ENCODE measurements at regions not wholly inside any gene's neighbourhood (a gene's known extent, or its start where the extent isn't known, plus 50 kb on each side); places are given as distances from the start of the nearest gene placed in this dataset.
"Not testable (repeated sequence)": the region's sequence is repeated elsewhere in the genome, so short reads cannot be mapped to it uniquely, and the experiment has no call there.

GRCh38 chr2:239723486-239724193 is 301.5 kb downstream of the NDUFA10 start:
- no peak for DNase-seq

- DNase-seq: no peak
These were observed 302.2 kb downstream of the NDUFA10 start for GRCh38 chr2:239722760-239723470.

- no peak for DNase-seq
These were observed 303.0 kb downstream of the NDUFA10 start for GRCh38 chr2:239721991-239722759.

DNA sequence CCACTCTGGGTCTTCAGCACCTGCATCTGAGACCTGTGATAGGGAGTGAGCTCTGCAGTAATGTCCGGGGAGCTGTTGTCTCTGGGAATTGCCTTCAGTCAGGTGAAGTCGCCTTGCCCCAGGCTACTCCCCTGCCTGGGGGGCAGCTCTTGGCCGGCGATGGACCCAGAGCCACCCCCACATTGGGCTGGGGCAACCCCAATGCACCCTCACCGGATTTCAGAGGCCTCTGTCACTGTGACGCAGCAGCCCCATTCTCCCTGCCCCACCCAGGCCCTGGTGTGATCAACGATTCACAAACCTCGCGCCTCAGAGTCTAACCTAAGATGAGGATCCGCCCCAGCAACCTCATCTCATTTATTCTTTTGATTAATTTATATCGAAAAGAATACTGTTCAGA is 303.6 kb downstream of the NDUFA10 start:
- DNase-seq: no peak

GRCh38 chr2:239720361-239721360 is 304.5 kb downstream of the NDUFA10 start:
- DNase-seq: no peak

DNA sequence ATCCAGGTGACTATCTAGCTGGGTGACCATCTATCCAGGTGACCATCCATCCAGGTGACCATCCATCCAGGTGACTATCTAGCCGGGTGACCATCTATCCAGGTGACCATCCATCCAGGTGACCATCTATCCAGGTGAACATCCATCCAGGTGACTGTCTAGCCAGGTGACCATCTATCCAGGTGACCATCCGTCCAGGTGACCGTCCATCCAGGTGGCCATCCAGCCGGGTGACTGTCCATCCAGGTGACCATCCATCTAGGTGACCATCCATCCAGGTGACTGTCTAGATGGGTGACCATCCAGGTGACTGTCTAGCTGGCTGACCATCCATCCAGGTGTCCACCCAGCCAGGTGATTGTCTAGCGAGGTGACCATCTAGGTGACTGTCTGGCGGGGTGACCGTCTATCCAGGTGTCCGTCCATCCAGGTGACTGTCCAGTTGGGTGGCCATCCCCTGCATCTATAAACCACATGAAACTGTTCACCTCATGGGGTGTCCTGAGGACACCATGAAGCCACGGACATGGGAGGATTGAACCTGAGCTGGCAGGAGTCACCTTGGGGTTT is 305.3 kb downstream of the NDUFA10 start:
- no peak for DNase-seq

- not testable (repeated sequence) for DNase-seq
These were observed 306.2 kb downstream of the NDUFA10 start for GRCh38 chr2:239718991-239719390.

- DNase-seq: no peak
These were observed 307.4 kb downstream of the NDUFA10 start for GRCh38 chr2:239717706-239718105.

GRCh38 chr2:239717319-239717675 is 307.8 kb downstream of the NDUFA10 start:
- DNase-seq: no peak

DNA sequence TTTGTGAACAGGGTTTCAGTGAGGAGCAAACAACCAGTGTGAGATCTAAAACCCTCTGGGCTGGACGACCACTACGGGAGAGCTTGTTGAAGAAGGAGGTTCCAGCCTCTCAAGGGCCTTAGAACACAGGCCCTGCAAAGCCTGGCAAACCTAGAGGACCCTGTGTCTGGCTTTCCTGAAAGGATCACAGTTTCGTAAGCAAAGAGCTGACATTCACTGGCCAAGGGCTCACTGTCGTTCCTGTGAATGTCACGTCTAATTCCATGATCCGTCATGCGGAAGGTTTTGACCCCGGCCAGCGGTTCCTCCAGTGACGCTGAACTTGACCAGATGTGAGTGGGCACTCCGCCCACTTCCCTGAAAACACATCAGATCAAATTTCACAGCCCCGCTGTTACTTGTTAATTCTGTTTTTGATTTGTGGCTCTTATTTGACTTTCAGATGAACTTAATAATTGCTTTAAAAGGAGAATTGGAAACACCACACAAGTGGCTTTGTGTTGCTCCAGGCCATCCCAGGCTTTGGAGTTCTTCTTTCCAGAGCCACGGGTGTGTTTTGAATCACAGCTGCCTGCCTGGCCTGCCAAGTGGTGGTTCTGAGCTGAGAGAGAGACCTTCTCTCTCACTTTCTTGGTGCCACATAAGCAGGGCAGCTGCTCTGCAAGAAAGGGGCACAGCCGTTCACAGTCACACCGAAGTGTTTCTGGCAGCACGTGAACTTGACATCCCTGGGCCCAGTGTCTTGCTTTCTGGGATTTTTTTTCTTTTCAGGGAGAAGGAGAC is 308.4 kb downstream of the NDUFA10 start:
- DNase-seq: no peak

GRCh38 chr2:239716009-239716408 is 309.1 kb downstream of the NDUFA10 start:
- no peak for DNase-seq

GRCh38 chr2:239715606-239716005 is 309.5 kb downstream of the NDUFA10 start:
- DNase-seq: no peak

GRCh38 chr2:239715202-239715601 is 309.9 kb downstream of the NDUFA10 start:
- no peak for DNase-seq

GRCh38 chr2:239714116-239714515 is 311.0 kb downstream of the NDUFA10 start:
- DNase-seq: no peak

DNA sequence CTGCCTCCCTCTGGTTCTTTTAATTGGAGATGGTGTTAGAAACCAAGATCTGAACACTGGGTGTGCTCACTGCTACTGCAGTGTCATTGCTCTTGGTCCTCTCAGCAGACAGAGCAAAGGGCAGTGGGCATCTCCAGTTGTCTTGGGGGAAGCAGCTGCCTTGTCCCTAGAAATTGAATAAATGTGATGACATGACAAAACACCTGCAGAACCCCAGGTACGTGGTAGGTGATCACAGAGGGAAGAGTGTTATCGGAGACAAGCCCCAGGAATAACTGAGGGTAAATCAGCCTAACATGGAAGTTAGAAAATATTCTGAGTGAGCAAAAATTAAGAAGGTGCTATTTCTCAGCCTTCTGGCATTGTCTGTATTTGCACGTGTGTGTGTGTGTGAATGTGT is 311.9 kb upstream of the HDAC4 start:
- DNase-seq: no peak

DNA sequence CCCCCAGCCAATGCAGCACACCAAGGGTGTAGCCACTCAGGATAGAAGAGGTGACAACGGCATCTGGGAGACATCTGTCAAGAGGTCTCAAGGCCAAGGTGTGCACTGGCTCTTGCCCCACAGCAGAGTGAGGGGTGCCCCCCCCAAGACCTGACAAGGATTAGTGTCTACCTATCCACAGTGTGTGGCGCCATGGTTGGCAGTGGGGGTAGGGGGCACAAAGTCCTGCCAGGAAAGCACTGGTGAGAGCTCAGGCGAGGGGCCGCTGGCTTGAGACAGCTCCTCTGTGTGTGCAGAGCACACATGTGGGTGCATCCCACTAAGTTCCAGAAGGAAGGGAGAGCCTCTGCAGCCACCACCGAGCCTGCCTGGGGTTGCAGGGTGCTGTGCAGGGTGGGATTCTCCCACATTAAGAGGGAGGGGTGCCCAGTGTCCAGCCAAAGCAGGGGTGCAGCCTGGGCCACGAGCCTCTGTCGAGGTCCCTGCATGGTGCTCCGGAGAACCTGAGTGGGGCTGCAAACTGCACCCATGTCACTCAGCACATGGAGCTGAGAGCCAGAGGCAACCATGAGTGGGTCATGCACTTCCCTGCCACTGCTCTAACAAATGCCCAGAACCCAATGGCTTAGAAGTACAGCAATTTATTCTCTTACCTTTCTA is 311.2 kb upstream of the HDAC4 start:
- DNase-seq: no peak

DNA sequence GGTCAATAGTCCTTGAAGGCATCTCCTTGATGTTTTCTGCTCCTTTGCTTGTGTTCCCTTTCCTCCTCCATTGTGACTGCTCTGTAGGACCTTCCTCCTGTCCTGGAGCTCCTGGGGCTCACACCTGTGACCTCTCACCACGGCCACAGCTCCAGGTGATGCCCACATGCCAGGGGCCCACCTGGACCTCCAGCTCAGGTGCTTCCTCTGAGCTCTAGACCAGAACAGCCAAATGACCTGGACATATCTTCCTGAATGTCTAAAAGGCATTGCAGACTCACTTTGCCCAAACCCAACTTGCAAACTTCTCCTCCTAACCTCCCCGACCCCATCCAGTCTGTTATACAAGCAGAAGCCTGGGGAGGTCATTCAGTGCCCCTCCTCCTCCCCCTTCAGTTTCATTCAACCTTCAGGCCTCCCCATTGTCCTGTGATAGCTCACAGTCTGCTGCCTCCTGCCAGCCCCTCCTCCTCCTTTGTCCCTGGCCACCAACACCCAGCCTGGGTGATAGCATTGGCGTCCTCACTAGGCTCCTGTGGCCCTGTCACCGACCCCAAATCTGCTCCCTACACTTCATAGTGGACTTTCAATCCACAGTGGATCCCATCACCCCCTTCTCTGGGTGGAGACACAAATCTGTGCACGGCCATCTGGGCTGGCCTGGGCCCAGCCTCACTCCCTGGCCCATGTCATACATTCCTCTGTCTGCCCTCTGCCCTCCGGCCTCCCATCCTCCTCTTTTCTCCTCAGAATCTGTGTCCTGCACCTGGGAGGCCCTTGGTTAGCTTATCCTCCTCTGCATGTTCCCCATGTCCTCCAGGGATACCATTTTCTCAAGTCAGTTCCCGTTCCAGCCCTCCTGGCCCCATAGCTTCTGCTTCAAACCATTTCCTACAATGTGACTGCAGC is 310.4 kb upstream of the HDAC4 start:
- DNase-seq: no peak

DNA sequence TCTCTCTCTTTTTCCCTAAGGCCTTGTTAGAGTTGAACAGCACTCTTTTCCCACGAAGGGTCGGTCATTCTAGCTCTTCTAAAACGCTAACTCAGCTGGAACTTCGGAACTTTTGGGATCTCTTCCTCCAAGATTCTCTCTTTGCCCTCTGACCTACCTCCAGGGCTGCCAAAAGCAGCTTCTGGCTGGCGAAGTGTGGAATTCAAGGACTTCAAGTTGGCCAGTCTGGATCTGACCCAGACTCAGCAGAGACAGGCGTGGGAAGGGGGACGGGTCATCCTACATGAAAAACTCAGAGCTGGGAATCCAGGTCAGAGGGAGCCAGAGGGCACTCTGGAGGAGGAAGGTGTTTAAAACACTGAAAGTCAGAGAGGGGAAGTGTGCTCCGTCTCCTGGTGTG is 305.5 kb upstream of the HDAC4 start:
- no peak for DNase-seq

GRCh38 chr2:239704737-239705136 is 303.9 kb upstream of the HDAC4 start:
- no peak for DNase-seq

GRCh38 chr2:239703834-239704233 is 303.0 kb upstream of the HDAC4 start:
- no peak for DNase-seq
